Ovary (tissue), 3 donors: ENCODE measurements at regions not wholly inside any gene's neighbourhood (a gene's known extent, or its start where the extent isn't known, plus 50 kb on each side); places are given as distances from the start of the nearest gene placed in this dataset.

Experiments used
- CTCF ChIP-seq, 3 donors: fragments of 450-650 bp in 2 of 3; fragments of 200-600 bp in 1 of 3; IDR thresholded peaks; one replicate each; pipeline versions ENCODE4 v1.5.1 to v1.8.0; 2016 to 2022; ENCODE audit warnings: antibody characterized with exemption in 3 of 3, mild to moderate bottlenecking in 1 of 3
- EP300 ChIP-seq: sonication (generic); formaldehyde crosslinking; IDR thresholded peaks from one replicate; pipeline ENCODE4 v1.6.1; 2017; ENCODE audit warnings: antibody characterized with exemption
- donor health status: DM: no; HTN: no; CAD: no.

GRCh38 chr9:86443992-86444391, 89.8 kb upstream of the TUT7 start:
- TF ChIP-seq EP300, result no peak
- TF ChIP-seq CTCF (IDR thresholded peaks at IDR 0.05), result no peak
